ENCODE measurements at regions not wholly inside any gene's neighbourhood (a gene's known extent, or its start where the extent isn't known, plus 50 kb on each side); places are given as distances from the start of the nearest gene placed in this dataset.

DNA sequence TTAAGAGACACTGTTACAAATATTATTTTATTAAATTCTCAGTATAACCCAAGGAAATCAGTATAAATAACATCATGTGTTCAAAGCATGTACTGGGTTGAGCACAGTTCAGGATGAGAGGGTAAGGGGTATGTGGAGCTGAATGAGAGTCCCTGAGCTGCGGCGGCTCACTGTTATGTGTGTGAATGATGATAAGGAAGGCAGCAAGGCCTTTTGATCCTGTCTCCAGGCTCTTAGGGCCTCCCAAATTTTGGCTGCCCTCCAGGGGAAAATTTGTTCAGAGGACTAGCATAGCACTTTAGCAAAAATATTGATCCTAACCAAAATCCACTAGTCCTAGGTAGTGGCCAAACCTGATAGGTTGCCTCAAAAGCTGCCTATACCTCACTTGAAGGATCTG, 86.1 kb upstream of the SPON1 start:
- Histone ChIP-seq H3K36me3 (ENCODE audit: control insufficient read depth, insufficient read depth, low read length) (no peaks in the 10 kb centered on the region), H3K4me1 (ENCODE audit: control insufficient read depth, insufficient read depth, low read length) (peaks cover 3% of the 10 kb centered on the region), H3K27ac (ENCODE audit: low read length) (no peak overlapping the region), H3K9me3 (ENCODE audit: control insufficient read depth, insufficient read depth, low read length) (no peaks in the 10 kb centered on the region), H3K27me3 (ENCODE audit: control insufficient read depth, insufficient read depth, low read length) (no peaks in the 10 kb centered on the region), H3K4me3 (ENCODE audit: low read length) (no peak overlapping the region)
- H3K9me3 Mint-ChIP-seq = no peaks in the 10 kb centered on the region
- peaks cover 5 to 10% of the 10 kb centered on the region in 2 donors for H3K4me1 Mint-ChIP-seq
- TF ChIP-seq CTCF (IDR thresholded peaks at IDR 0.05) = no peak
- H3K27me3 Mint-ChIP-seq (ENCODE audit: low read depth in 2 of 2) = peaks cover 7 to 17% of the 10 kb centered on the region in 2 donors
- DNase-seq (no peak), ATAC-seq (no peak)
- intact Hi-C loops (cut with micrococcal nuclease) = no loop called here
- H3K4me3 Mint-ChIP-seq = no peak overlapping the region
- 100% methylated on average over 2 of the region's 2 CpGs for WGBS (ENCODE audit: insufficient coverage)
- no peaks in the 10 kb centered on the region for H3K36me3 Mint-ChIP-seq
- no peak overlapping the region for H3K27ac Mint-ChIP-seq

GRCh38 chr11:13878077-13878476, 84.4 kb upstream of the SPON1 start:
- Mint-ChIP-seq H3K36me3 (no peaks in the 10 kb centered on the region), H3K4me1 (peaks cover 5 to 8% of the 10 kb centered on the region in 2 donors), H3K4me3 (no peak overlapping the region), H3K9me3 (no peaks in the 10 kb centered on the region), H3K27ac (no peak overlapping the region), H3K27me3 (ENCODE audit: low read depth in 2 of 2) (peaks cover 0 to 7% of the 10 kb centered on the region in 2 donors)
- Histone ChIP-seq H3K9me3 (ENCODE audit: control insufficient read depth, insufficient read depth, low read length) (no peaks in the 10 kb centered on the region), H3K36me3 (ENCODE audit: control insufficient read depth, insufficient read depth, low read length) (no peaks in the 10 kb centered on the region), H3K4me3 (ENCODE audit: low read length) (no peak overlapping the region), H3K4me1 (ENCODE audit: control insufficient read depth, insufficient read depth, low read length) (peaks cover 2% of the 10 kb centered on the region), H3K27ac (ENCODE audit: low read length) (no peak overlapping the region), H3K27me3 (ENCODE audit: control insufficient read depth, insufficient read depth, low read length) (no peaks in the 10 kb centered on the region)
- no peak for TF ChIP-seq CTCF (IDR thresholded peaks at IDR 0.05)
- WGBS (ENCODE audit: insufficient coverage) = no CpG with 5 or more reads among the region's 1 CpG
- DNase-seq (no peak), ATAC-seq (no peak)
- intact Hi-C loops (cut with micrococcal nuclease) = no loop called here

- intact Hi-C loops (cut with micrococcal nuclease) = no loop called here
- H3K4me1 Mint-ChIP-seq = no peaks in the 10 kb centered on the region
- TF ChIP-seq CTCF (IDR thresholded peaks at IDR 0.05) = no peak
- no peak for ATAC-seq
- no peaks in the 10 kb centered on the region for H3K27me3 Mint-ChIP-seq (ENCODE audit: low read depth in 2 of 2)
- H3K27ac Mint-ChIP-seq = no peak overlapping the region
- H3K9me3 ChIP-seq (ENCODE audit: control insufficient read depth, insufficient read depth, low read length) = no peaks in the 10 kb centered on the region
- no peaks in the 10 kb centered on the region for H3K36me3 ChIP-seq (ENCODE audit: control insufficient read depth, insufficient read depth, low read length)
- H3K9me3 Mint-ChIP-seq = no peaks in the 10 kb centered on the region
- DNase-seq = no peak
- no peak overlapping the region for H3K27ac ChIP-seq (ENCODE audit: low read length)
- no peak overlapping the region for H3K4me3 ChIP-seq (ENCODE audit: low read length)
- H3K27me3 ChIP-seq (ENCODE audit: control insufficient read depth, insufficient read depth, low read length) = no peaks in the 10 kb centered on the region
- H3K4me1 ChIP-seq (ENCODE audit: control insufficient read depth, insufficient read depth, low read length) = no peaks in the 10 kb centered on the region
- H3K36me3 Mint-ChIP-seq = no peaks in the 10 kb centered on the region
- no peak overlapping the region for H3K4me3 Mint-ChIP-seq
- WGBS (ENCODE audit: insufficient coverage) = 87% methylated on average over 2 of the region's 2 CpGs
Measured at GRCh38 chr11:13880634-13881033, 81.9 kb upstream of the SPON1 start.

DNA sequence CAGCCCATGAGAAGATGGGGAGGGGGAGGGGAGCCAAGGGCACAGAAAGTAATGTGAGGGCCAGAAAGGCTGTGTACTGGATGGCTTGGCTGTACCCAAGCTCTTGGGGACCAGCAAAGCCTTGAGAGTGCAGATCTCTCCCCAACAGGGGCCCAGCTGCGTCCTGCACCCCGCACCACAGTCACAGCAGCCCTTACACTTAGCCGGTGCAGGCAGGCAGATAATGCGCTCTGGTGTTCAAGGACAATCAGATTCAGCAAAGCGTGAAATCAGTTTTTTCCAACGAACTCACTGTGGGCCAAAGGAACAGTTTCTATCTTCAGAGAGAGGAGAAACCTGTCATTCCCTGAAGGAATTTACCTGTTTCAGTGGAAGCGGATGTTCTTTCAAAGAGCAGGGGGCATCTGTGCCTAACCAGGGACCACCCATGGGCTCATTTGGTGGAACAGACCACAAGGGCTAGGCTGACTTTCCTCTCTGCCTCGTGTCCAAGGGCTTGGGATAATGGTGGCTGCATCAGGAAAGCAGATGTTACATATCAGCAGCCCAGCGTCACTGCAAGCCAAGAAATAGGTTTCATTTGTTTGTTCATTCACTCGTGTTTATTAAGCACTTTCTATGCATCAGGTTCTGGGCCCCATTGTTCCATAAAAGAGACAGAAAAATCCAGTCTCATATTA, 81.2 kb upstream of the SPON1 start:
- Histone ChIP-seq H3K4me1 (ENCODE audit: control insufficient read depth, insufficient read depth, low read length) (no peaks in the 10 kb centered on the region), H3K27me3 (ENCODE audit: control insufficient read depth, insufficient read depth, low read length) (no peaks in the 10 kb centered on the region), H3K9me3 (ENCODE audit: control insufficient read depth, insufficient read depth, low read length) (no peaks in the 10 kb centered on the region), H3K27ac (ENCODE audit: low read length) (no peak overlapping the region), H3K36me3 (ENCODE audit: control insufficient read depth, insufficient read depth, low read length) (no peaks in the 10 kb centered on the region), H3K4me3 (ENCODE audit: low read length) (no peak overlapping the region)
- intact Hi-C loops (cut with micrococcal nuclease) = no loop called here
- H3K4me1 Mint-ChIP-seq = no peaks in the 10 kb centered on the region
- DNase-seq = no peak
- no peak for TF ChIP-seq CTCF (IDR thresholded peaks at IDR 0.05)
- ATAC-seq = peak in 1 of 3 donors; percentile 14
- 92% methylated on average over 10 of the region's 10 CpGs for WGBS (ENCODE audit: insufficient coverage)
- no peaks in the 10 kb centered on the region for H3K36me3 Mint-ChIP-seq
- H3K9me3 Mint-ChIP-seq = no peaks in the 10 kb centered on the region
- no peak overlapping the region for H3K4me3 Mint-ChIP-seq
- no peak overlapping the region for H3K27ac Mint-ChIP-seq
- no peaks in the 10 kb centered on the region for H3K27me3 Mint-ChIP-seq (ENCODE audit: low read depth in 2 of 2)
